PC-3 (cell line): ENCODE measurements at regions not wholly inside any gene's neighbourhood (a gene's known extent, or its start where the extent isn't known, plus 50 kb on each side); places are given as distances from the start of the nearest gene placed in this dataset.

ENCODE experiments used
- ATAC-seq: fragments of 200-7000 bp; cut with Tn5 transposase; 2 replicates; pipeline ENCODE4 v1.9.1; 2020; ENCODE audit warnings: mild to moderate bottlenecking, moderate library complexity
- BruUV-seq: library from RNA; stranded (reverse); fragments of 400-500 nt; replicated peaks from 2 replicates; lab custom pipeline; 2021; lab: Mats Ljungman, UMichigan
- CTCF ChIA-PET: fragments of 300-600 bp; sonication (Branson Sonifier 250); formaldehyde crosslinking; loops from one replicate; lab custom pipeline; 2022; ENCODE audit warnings: antibody characterized with exemption; lab: Charles Lee
- POLR2A ChIA-PET: fragments of 300-600 bp; sonication (Branson Sonifier 250); formaldehyde crosslinking; loops from one replicate; lab custom pipeline; 2022; ENCODE audit warnings: antibody characterized with exemption; ENCODE audit not compliant: unreplicated experiment; lab: Charles Lee
- DNase-seq: peaks from one replicate; pipeline ENCODE4 v3.0.0-alpha.2; 2015
- H2AFZ ChIP-seq: fragments of 300-600 bp; sonication (generic); 2 replicates; pipeline ENCODE4 v1.6.0; 2016; ENCODE audit warnings: antibody characterized with exemption, low read length
- H3F3A ChIP-seq: fragments of 300-600 bp; sonication (generic); one replicate; pipeline ENCODE4 v1.6.0; 2017; ENCODE audit warnings: antibody characterized with exemption, low read length, control low read depth, mild to moderate bottlenecking; ENCODE audit not compliant: unreplicated experiment
- H3K27ac ChIP-seq: fragments of 300-600 bp; sonication (generic); 2 replicates; pipeline ENCODE4 v1.5.1; 2016; ENCODE audit warnings: mild to moderate bottlenecking, low read length
- H3K27me3 ChIP-seq: fragments of 300-600 bp; sonication (generic); 2 replicates; pipeline ENCODE4 v1.6.1; 2016; ENCODE audit warnings: low read length, mixed read lengths
- H3K36me3 ChIP-seq: fragments of 300-600 bp; sonication (generic); 2 replicates; pipeline ENCODE4 v1.6.1; 2016; ENCODE audit warnings: low read depth, mixed run types, low read length, mixed read lengths
- H3K4me1 ChIP-seq: fragments of 300-600 bp; sonication (generic); 2 replicates; pipeline ENCODE4 v1.5.1; 2016; ENCODE audit warnings: low read length; ENCODE audit not compliant: insufficient read depth
- H3K4me2 ChIP-seq: fragments of 300-600 bp; sonication (generic); 2 replicates; pipeline ENCODE4 v1.6.0; 2016; ENCODE audit warnings: low read length
- H3K4me3 ChIP-seq: fragments of 300-600 bp; sonication (generic); 2 replicates; pipeline ENCODE4 v1.5.1; 2016; ENCODE audit warnings: mild to moderate bottlenecking, low read length, mixed read lengths
- H3K79me2 ChIP-seq: fragments of 300-600 bp; sonication (generic); 2 replicates; pipeline ENCODE4 v1.6.1; 2017; ENCODE audit warnings: low read length, mixed read lengths
- H3K9ac ChIP-seq: fragments of 300-600 bp; sonication (generic); 2 replicates; pipeline ENCODE4 v1.6.0; 2016; ENCODE audit warnings: mild to moderate bottlenecking, low read length
- H3K9me2 ChIP-seq: fragments of 300-600 bp; sonication (generic); replicated peaks from 2 replicates; pipeline ENCODE4 v1.6.1; 2016; ENCODE audit warnings: mixed run types, low read length, mixed read lengths
- H3K9me3 ChIP-seq: fragments of 300-600 bp; sonication (generic); 2 replicates; pipeline ENCODE4 v1.6.1; 2016; ENCODE audit warnings: low read length, mixed read lengths
- H4K20me1 ChIP-seq: fragments of 300-600 bp; sonication (generic); 2 replicates; pipeline ENCODE4 v1.6.1; 2016; ENCODE audit warnings: low read length, mixed read lengths
- CTCF ChIP-seq: fragments of 300-600 bp; sonication (generic); conservative IDR thresholded peaks from 2 replicates; pipeline ENCODE4 v1.5.1; 2017; ENCODE audit warnings: antibody characterized with exemption, low read depth, mild to moderate bottlenecking, low read length
- EZH2 ChIP-seq: fragments of 300-600 bp; sonication (generic); IDR thresholded peaks from one replicate; pipeline ENCODE4 v1.6.1; 2017; ENCODE audit warnings: antibody characterized with exemption, mild to moderate bottlenecking, low read length; ENCODE audit not compliant: unreplicated experiment
- EZH2phosphoT487 ChIP-seq: fragments of 300-600 bp; sonication (generic); IDR thresholded peaks from 2 replicates; pipeline ENCODE4 v1.6.1; 2018; ENCODE audit warnings: mild to moderate bottlenecking, antibody characterized with exemption, low read length, borderline replicate concordance
- intact Hi-C: fragments of 100-400 bp; cut with micrococcal nuclease; formaldehyde crosslinking; loops from 2 replicates; pipeline ENCODE4 v1.9.0; 2023

GRCh38 chr1:81706650-81707435 lies 93.9 kb upstream of the ADGRL2 start:
- Histone ChIP-seq H3K27me3 (no peaks in the 10 kb centered on the region), H3K9me2 (no peaks in the 10 kb centered on the region), H2AFZ (no peak overlapping the region), H3K4me2 (peak overlapping the region; percentile 56), H3K4me1 (peaks cover 50% of the 10 kb centered on the region), H3K4me3 (no peak overlapping the region), H3K9ac (no peak overlapping the region; the same call in 1 of the 2 replicates), H3F3A (peaks cover 9% of the 10 kb centered on the region), H3K79me2 (no peaks in the 10 kb centered on the region), H3K27ac (peak overlapping the region; percentile 71), H4K20me1 (no peaks in the 10 kb centered on the region), H3K9me3 (no peaks in the 10 kb centered on the region), H3K36me3 (no peaks in the 10 kb centered on the region)
- peak; percentile 13; the same call in 1 of the 2 replicates for ATAC-seq
- peak; percentile 77 for DNase-seq
- no TSS peak for BruUV-seq
- CTCF ChIA-PET: no interaction called here
- POLR2A ChIA-PET: no interaction called here
- TF ChIP-seq EZH2 (no peak), CTCF (no peak), EZH2phosphoT487 (no peak)
- intact Hi-C loops: no loop called here

GRCh38 chr1:81703756-81704463 lies 96.8 kb upstream of the ADGRL2 start:
- H3K9me3 ChIP-seq: no peaks in the 10 kb centered on the region
- H4K20me1 ChIP-seq: no peaks in the 10 kb centered on the region
- peak overlapping the region; percentile 80 for H3K4me2 ChIP-seq
- H3K27me3 ChIP-seq: no peaks in the 10 kb centered on the region
- H3K79me2 ChIP-seq: no peaks in the 10 kb centered on the region
- peak overlapping the region; percentile 20; the same call in 1 of the 2 replicates for H2AFZ ChIP-seq
- POLR2A ChIA-PET: interaction anchor here (0.6 kb wide), 1 partner anchor 23 kb away, joined by 3 read pairs; no protein-coding TSS in a partner anchor
- ATAC-seq (peak; percentile 7; the same call in 1 of the 2 replicates), DNase-seq (peak; percentile 85)
- no peaks in the 10 kb centered on the region for H3K9me2 ChIP-seq
- CTCF ChIA-PET: interaction anchor here (1.8 kb wide), 1 partner anchor 34 kb away, joined by 4 read pairs; no protein-coding TSS in a partner anchor
- H3K9ac ChIP-seq: peak overlapping the region; percentile 85
- H3K36me3 ChIP-seq: no peaks in the 10 kb centered on the region
- peak overlapping the region; percentile 97 for H3K27ac ChIP-seq
- intact Hi-C loops: loop anchor here (2.0 kb wide), 2 partner anchors 13 to 23 kb away; no protein-coding TSS in a partner anchor
- TF ChIP-seq CTCF (no peak), EZH2phosphoT487 (no peak), EZH2 (no peak)
- peak overlapping the region; percentile 50; the same call in 1 of the 2 replicates for H3K4me3 ChIP-seq
- peaks cover 9% of the 10 kb centered on the region for H3F3A ChIP-seq
- BruUV-seq: no TSS peak
- H3K4me1 ChIP-seq: peaks cover 68% of the 10 kb centered on the region
